GM21737 (cell line): ENCODE measurements at regions not wholly inside any gene's neighbourhood (a gene's known extent, or its start where the extent isn't known, plus 50 kb on each side); places are given as distances from the start of the nearest gene placed in this dataset.
"Not testable (repeated sequence)": the region's sequence is repeated elsewhere in the genome, so short reads cannot be mapped to it uniquely, and the experiment has no call there.

ENCODE experiments used
- ATAC-seq: cut with Tn5 transposase; IDR thresholded peaks from one replicate; pipeline ENCODE4 v1.9.1; 2021; ENCODE audit warnings: mild to moderate bottlenecking, moderate library complexity; ENCODE audit not compliant: unreplicated experiment

DNA sequence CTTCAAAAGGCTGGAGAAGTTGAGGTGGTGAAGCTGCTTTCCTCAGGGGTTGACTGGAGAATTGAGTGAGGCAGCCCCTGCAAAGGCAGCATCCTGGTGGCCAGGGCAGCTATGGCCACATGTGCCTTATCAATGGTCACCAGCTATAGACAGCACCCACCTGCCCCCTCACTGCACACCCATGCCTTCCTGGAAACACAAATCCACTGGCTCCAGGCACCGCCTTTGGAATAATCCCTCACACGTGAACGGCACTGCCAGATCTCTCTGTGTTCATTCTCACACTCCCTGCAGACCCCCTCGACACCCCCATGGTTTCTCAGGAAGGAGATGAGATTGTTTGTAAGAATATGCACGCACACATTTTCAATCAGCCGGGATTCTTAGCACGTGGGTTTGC lies 1297.8 kb downstream of the TBC1D22A start:
- no peak for ATAC-seq

GRCh38 chr22:48059521-48059920 lies 1297.1 kb downstream of the TBC1D22A start:
- not testable (repeated sequence) for ATAC-seq

DNA sequence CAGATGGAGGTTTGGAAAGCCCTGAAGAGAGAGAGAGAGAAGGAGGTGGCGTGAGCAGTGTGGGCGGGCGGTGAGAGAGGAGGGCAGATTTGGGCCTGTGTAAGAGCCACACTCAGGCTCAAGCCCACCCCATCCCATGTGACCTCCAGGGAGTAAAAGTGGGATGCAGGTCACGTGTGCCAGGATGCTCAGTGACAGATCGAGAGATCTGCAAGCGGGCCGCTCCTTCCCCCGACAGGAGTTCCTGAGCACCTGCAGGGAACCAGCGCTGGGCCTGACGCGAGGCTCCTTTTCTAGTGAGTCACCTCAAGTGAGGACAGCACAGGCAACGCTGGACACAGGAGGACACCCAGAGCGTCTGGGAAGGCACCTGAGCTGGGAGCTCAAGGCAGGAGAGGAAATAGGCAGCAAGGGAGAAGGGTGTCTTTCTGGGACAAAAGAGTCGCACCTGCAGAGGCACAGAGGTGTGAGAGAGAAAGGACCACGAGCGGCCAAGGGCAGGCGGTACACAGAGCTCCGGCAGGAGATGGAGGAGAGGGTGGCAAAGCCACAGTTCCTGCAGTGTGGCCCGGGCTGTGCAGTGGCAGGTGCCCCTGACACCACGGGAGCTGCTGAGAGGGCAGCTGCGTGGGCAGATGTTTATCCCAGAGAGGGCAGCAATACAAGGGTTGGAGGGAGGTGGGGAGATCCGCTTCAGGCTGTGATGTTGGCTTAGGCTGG lies 1294.8 kb downstream of the TBC1D22A start:
- no peak for ATAC-seq

DNA sequence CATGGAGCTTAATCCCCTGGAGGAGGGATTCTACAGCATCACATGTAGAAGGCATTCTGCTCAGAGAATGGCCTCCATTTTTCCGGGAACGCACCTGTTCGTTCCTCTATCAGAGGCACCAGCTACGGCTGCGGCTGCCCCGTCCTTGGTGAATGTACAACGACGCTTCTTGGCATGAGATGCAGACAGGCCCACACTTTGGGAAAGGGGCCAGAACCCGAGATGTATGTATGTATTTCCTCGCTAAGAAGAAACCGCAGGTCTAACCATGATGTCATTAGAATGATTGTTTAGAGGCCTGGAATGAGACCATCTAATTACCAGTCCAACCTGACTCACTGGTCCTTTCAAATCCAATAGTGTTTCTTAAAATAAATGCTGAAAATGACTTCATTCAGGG lies 1293.4 kb downstream of the TBC1D22A start:
- ATAC-seq: no peak

GRCh38 chr22:48055185-48055584 lies 1292.7 kb downstream of the TBC1D22A start:
- ATAC-seq: no peak

DNA sequence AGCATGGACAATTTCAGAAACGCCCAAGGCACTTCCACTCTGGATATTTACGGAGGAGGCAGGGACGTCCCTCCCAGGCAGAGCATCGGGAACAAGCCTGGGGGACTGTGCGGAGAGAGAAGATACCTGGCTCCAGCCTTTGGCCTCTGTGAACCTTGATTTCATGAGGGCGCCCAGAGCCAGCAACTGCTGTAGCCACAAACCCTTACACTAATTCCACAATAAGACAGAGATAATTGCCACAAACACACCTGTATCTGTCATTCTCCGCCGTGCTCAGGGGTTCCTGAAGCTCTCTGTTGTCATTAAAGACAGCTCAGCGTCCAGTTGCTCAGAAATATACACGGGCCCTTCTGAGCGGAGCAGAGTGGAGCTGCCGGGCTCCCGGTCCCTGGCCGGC lies 1292.1 kb downstream of the TBC1D22A start:
- no peak for ATAC-seq

DNA sequence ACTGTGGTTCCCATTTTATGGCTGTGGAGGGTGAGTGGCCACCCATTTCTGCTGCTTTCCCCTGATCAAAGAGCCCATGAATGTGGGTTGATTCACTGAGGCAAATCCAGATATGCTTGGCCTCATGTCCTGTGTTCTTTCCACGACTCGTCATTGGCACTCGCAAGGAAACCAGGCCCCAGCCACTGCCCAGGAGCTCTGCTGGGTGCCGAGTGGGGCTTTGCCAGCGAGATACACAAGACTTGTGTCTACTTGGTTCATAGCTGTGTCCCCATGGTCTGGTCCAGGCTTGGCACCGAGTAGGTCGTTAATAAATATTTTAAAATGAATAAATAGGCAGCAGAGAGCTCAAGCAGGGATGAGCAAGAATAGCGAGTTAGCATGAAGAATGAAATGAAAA lies 1291.5 kb downstream of the TBC1D22A start:
- no peak for ATAC-seq

GRCh38 chr22:48053486-48053885 lies 1291.0 kb downstream of the TBC1D22A start:
- no peak for ATAC-seq

- no peak for ATAC-seq
Observed at GRCh38 chr22:48052621-48052890, 1290.1 kb downstream of the TBC1D22A start.

GRCh38 chr22:48051796-48052620 lies 1289.6 kb downstream of the TBC1D22A start:
- ATAC-seq: no peak

- ATAC-seq: no peak
Observed at GRCh38 chr22:48050836-48051235, 1288.4 kb downstream of the TBC1D22A start.

GRCh38 chr22:48049116-48049515 lies 1286.7 kb downstream of the TBC1D22A start:
- no peak for ATAC-seq

DNA sequence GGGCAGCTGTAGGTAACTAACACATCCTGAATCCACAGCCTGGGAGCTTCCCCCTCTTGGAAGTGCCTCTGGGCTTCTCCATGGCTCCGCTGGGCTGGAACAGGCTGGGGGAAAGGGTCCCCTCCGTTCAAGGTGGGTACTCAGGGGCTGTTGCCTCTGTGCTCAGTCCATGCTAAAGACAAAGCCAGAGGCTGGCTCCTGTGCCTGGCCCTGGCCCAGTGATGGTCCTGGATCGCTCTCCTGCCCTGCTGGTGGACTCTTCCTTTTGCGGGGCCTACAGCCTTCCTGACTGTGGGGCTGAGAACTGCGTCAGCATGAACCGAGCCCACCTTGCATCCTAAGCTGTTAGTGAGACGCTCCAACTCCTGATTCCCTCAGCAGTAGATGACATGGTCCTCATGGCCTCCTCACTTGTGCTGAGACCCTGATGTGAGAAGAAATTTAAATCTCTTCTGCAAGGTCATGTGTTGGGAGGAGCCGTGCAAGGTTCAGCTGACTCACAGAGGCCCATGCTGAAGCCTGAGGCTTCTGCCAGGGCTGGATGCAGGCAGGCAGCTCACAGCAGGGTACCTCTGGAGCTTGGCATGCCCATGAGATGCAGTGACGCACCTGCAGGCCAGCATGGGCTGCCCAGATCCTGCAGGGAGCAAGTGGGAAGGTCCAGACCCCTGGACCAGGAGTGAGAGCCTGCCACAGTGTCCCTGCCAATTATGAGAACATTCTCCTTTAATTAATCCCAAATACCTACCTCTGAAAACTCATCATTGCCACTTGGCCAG lies 1285.5 kb downstream of the TBC1D22A start:
- no peak for ATAC-seq

DNA sequence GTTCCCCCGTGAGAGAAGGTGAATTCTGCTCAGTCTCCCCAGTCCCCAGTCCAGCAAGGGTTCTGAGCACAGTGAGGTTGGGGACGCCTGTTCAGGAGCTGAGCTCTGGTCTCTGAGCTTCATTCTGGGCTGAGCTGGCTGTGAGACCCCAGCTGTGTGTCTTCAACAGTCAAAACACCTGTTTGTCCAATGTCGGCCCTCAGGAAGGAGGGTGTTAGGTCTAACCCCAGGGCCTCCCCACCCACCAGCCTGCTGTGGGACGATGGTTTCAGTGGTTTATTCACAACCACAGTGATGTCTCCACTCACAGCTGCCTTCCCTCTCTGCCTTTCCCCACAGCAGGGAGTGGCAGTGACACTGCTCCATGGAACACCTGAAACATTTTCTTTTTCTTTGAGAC lies 1282.9 kb downstream of the TBC1D22A start:
- no peak for ATAC-seq

DNA sequence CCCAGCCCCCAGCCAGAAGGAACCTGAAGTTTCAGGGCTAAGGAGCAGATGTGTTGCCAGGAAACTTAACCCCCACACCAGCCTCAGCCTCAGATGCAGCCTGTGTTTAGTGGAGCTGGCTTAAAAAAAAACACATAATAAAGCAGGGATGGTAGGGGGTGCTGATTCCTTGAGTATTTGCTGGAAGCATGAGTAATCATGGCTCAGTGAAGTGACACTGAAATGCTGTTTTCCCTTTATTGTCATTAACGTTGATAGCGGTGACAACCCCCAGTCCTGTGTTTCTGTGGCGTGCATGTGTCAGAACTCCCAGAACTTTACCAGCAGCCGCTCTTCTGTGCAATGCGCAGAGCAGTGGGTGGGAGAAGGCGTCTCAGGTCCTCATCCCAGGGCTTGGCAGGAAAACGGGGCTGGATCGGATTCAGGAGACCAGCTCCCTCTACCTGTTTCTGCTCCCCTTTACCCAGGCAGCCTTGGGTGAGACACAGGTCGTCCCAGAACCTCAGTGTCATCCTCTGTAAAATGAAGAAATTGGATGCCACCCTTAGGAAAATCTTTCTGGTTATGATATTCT lies 1282.1 kb downstream of the TBC1D22A start:
- no peak for ATAC-seq

DNA sequence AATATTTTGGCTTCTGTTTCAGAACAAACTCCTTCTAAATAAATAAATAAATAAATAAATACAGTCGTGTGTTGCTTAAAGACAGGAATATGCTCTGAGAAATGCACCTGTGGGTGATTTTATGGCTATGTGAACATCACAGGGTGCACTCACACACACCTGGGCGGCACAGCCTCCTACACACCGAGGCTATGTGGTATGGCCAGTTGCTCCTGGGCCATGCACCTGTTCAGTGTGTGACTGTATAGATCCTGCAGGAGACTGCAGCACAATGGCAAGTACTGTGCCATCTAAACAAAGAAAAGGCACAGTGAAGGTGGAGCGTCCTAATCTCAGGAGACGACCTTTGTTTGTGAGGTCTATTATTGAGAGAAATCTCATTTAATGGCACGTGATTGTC lies 1281.1 kb downstream of the TBC1D22A start:
- ATAC-seq: no peak

- ATAC-seq: no peak
Observed at GRCh38 chr22:48042621-48043395, 1280.4 kb downstream of the TBC1D22A start.

GRCh38 chr22:48039326-48039725 lies 1276.9 kb downstream of the TBC1D22A start:
- no peak for ATAC-seq

DNA sequence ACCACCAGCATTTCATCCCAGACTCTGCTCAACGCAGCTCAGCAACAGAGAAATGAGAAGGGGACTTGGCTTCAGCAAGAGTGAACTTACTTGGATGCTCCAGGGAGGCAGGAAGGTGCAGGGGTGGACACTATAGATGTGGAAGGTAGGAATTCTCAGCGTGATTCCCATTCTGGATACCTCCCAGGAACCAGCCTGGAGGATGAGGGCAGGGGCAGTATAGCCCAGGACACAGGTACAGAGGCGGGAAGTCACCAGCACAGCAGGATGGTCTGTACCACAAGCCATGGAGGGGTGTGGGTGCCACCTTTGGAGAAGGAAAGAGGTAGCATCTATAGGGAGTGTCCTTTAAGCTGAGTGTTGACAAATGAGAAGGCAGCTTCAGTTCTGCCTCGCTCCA lies 1275.2 kb downstream of the TBC1D22A start:
- ATAC-seq: no peak

- no peak for ATAC-seq
Observed at GRCh38 chr22:48035897-48036296, 1273.4 kb downstream of the TBC1D22A start.

DNA sequence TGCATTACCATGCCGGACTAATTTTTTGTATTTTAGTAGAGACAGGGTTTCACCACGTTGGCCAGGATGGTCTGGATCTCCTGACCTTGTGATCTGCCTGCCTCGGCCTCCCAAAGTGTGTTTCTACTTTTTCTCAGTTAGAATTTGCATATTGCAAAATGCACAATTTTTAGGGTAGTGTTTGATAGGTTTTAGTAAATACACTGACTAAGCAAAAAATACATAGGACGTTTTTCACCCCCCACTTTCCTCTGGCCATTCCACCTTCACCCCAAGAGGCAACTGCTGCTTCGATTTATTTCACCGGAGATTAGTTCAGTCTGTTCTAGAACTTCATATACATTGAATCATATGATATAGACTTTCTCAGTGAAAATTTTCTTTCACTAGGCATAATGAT lies 1269.1 kb downstream of the TBC1D22A start:
- ATAC-seq: no peak
